GM23248 (cell line): ENCODE measurements at regions not wholly inside any gene's neighbourhood (a gene's known extent, or its start where the extent isn't known, plus 50 kb on each side); places are given as distances from the start of the nearest gene placed in this dataset.

Source experiments
- EZH2 ChIP-seq: fragments of 200-600 bp; sonication (generic); IDR thresholded peaks from 2 replicates; pipeline ENCODE4 v1.6.1; 2018; ENCODE audit warnings: antibody characterized with exemption, mild to moderate bottlenecking; ENCODE audit not compliant: insufficient read depth, poor library complexity, severe bottlenecking
- EZH2phosphoT487 ChIP-seq: fragments of 200-600 bp; sonication (generic); IDR thresholded peaks from 2 replicates; pipeline ENCODE4 v1.6.1; 2018; ENCODE audit warnings: antibody characterized with exemption, moderate library complexity, mild to moderate bottlenecking, low read depth; ENCODE audit not compliant: insufficient read depth

GRCh38 chr2:65944213-65944612, 490.7 kb upstream of the MEIS1 start:
- TF ChIP-seq EZH2 (no peak), EZH2phosphoT487 (no peak)
